K562 (cell line): ENCODE measurements at regions not wholly inside any gene's neighbourhood (a gene's known extent, or its start where the extent isn't known, plus 50 kb on each side); places are given as distances from the start of the nearest gene placed in this dataset.

Experiments
- ARNT ChIP-seq, 2 experiments: fragments of 450-650 bp; IDR thresholded peaks; 2 replicates each; pipeline ENCODE4 v1.6.1; 2016; ENCODE audit warnings: mild to moderate bottlenecking in 1 of 2
- BRD9 ChIP-seq: fragments of 450-650 bp; IDR thresholded peaks from 2 replicates; pipeline ENCODE4 v1.6.1; 2018; ENCODE audit warnings: low read depth; ENCODE audit not compliant: partially characterized antibody
- CHCHD3 ChIP-seq: fragments of 250-450 bp; sonication (Bioruptor Pico); IDR thresholded peaks from 2 replicates; pipeline ENCODE4 v2.1.2; 2022; ENCODE audit warnings: mild to moderate bottlenecking
- DIDO1 ChIP-seq: fragments of 450-650 bp; IDR thresholded peaks from 2 replicates; pipeline ENCODE4 v1.6.1; 2016; ENCODE audit warnings: low read depth, missing biosample characterization, missing genetic modification characterization
- FOSL1 ChIP-seq: fragments of 200-800 bp; sonication (Bioruptor generic); conservative IDR thresholded peaks from 2 replicates; pipeline ENCODE4 v1.6.1; 2016; ENCODE audit warnings: missing genetic modification characterization, missing compliant biosample characterization
- FOXA3 ChIP-seq, 2 experiments: fragments of 450-650 bp in 1 of 2; sonication (generic) in 1 of 2; formaldehyde crosslinking; IDR thresholded peaks in 1 of 2; conservative IDR thresholded peaks in 1 of 2; 2 replicates each; pipeline versions ENCODE4 v1.4.0 to v1.8.0; 2020 to 2022; ENCODE audit warnings: mild to moderate bottlenecking in 2 of 2, missing genetic modification reagents in 1 of 2
- HDAC2 ChIP-seq: fragments of 450-650 bp; IDR thresholded peaks from 2 replicates; pipeline ENCODE4 v1.6.1; 2016; ENCODE audit warnings: mild to moderate bottlenecking
- HDAC6 ChIP-seq: IDR thresholded peaks from 2 replicates; pipeline ENCODE4 v1.6.1; 2012; ENCODE audit warnings: low read depth, mild to moderate bottlenecking, control low read depth, inconsistent platforms, low read length, moderate library complexity
- HOXB6 ChIP-seq: fragments of 250-450 bp; sonication (Bioruptor Pico); IDR thresholded peaks from 2 replicates; pipeline ENCODE4 v1.5.1; 2022; ENCODE audit warnings: mild to moderate bottlenecking, borderline replicate concordance
- LCOR ChIP-seq: sonication (generic); formaldehyde crosslinking; IDR thresholded peaks from 2 replicates; pipeline ENCODE4 v1.8.0; 2022; ENCODE audit warnings: mild to moderate bottlenecking, missing genetic modification reagents
- NCOR1 ChIP-seq: fragments of 450-650 bp; IDR thresholded peaks from 2 replicates; pipeline ENCODE4 v1.6.1; 2016; ENCODE audit warnings: mild to moderate bottlenecking, moderate library complexity
- NELFE ChIP-seq: IDR thresholded peaks from 2 replicates; pipeline ENCODE4 v1.6.1; 2011; ENCODE audit warnings: mild to moderate bottlenecking; ENCODE audit not compliant: insufficient read depth, insufficient read length
- NR1H2 ChIP-seq: sonication (generic); formaldehyde crosslinking; IDR thresholded peaks from 2 replicates; pipeline ENCODE4 v1.4.0; 2020; ENCODE audit warnings: mild to moderate bottlenecking, missing genetic modification reagents
- RCOR1 ChIP-seq, 2 experiments: IDR thresholded peaks; 2 replicates each; pipeline ENCODE4 v1.6.1; 2012; ENCODE audit warnings: low read depth in 2 of 2, low read length in 2 of 2, borderline replicate concordance in 1 of 2, improper control_type of control experiment in 1 of 2
- RUNX1 ChIP-seq: sonication (generic); IDR thresholded peaks from 2 replicates; pipeline ENCODE4 v1.6.1; 2016; ENCODE audit warnings: antibody characterized with exemption, low read depth
- SAFB ChIP-seq: fragments of 200-400 bp; formaldehyde crosslinking; IDR thresholded peaks from 2 replicates; pipeline ENCODE4 v1.6.1; 2017; ENCODE audit warnings: low read depth, low read length, borderline replicate concordance
- TGIF2 ChIP-seq: sonication (generic); formaldehyde crosslinking; IDR thresholded peaks from 2 replicates; pipeline ENCODE4 v1.8.1; 2022; ENCODE audit warnings: mild to moderate bottlenecking, missing genetic modification reagents, moderate library complexity
- ZHX1 ChIP-seq: fragments of 150-350 bp; conservative IDR thresholded peaks from 2 replicates; pipeline ENCODE4 v1.6.1; 2014; ENCODE audit warnings: low read length
- TF ChIP-seq, protein P1 (sequence below): fragments of 250-450 bp; sonication (Bioruptor Pico); IDR thresholded peaks from 2 replicates; pipeline ENCODE4 v1.5.0; 2021; ENCODE audit warnings: mild to moderate bottlenecking, borderline replicate concordance
- TF ChIP-seq, protein P2 (sequence below), 2 experiments: IDR thresholded peaks; 2 replicates each; pipeline ENCODE4 v1.6.1; 2011; ENCODE audit warnings: borderline replicate concordance in 1 of 2, control low read depth in 1 of 2, low read depth in 1 of 2, low read length in 1 of 2, mild to moderate bottlenecking in 1 of 2, mixed read lengths in 1 of 2, moderate library complexity in 1 of 2; ENCODE audit not compliant: insufficient read depth in 1 of 2, insufficient read length in 1 of 2, poor library complexity in 1 of 2, severe bottlenecking in 1 of 2; ENCODE audit errors: extremely low read depth in 1 of 2
- TF ChIP-seq, protein P3 (sequence below): fragments of 250-450 bp; sonication (Bioruptor Pico); IDR thresholded peaks from 2 replicates; pipeline ENCODE4 v1.9.0; 2021; ENCODE audit warnings: mild to moderate bottlenecking

- TF ChIP-seq, protein P1, sequence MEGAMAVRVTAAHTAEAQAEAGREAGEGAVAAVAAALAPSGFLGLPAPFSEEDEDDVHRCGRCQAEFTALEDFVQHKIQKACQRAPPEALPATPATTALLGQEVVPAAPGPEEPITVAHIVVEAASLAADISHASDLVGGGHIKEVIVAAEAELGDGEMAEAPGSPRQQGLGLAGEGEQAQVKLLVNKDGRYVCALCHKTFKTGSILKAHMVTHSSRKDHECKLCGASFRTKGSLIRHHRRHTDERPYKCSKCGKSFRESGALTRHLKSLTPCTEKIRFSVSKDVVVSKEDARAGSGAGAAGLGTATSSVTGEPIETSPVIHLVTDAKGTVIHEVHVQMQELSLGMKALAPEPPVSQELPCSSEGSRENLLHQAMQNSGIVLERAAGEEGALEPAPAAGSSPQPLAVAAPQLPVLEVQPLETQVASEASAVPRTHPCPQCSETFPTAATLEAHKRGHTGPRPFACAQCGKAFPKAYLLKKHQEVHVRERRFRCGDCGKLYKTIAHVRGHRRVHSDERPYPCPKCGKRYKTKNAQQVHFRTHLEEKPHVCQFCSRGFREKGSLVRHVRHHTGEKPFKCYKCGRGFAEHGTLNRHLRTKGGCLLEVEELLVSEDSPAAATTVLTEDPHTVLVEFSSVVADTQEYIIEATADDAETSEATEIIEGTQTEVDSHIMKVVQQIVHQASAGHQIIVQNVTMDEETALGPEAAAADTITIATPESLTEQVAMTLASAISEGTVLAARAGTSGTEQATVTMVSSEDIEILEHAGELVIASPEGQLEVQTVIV (CRISPR knock-in tag) = no peak
- no peak for TF ChIP-seq ZHX1
- no peak for TF ChIP-seq HDAC6
- peak; percentile 11; the same call in 1 of the 2 replicates for TF ChIP-seq HDAC2
- 0 out of 2 replicates have a peak, but pooled peaks have one; percentile 61 for TF ChIP-seq CHCHD3 (CRISPR knock-in tag)
- no peak for TF ChIP-seq NR1H2 (CRISPR knock-in tag)
- TF ChIP-seq, protein P2, sequence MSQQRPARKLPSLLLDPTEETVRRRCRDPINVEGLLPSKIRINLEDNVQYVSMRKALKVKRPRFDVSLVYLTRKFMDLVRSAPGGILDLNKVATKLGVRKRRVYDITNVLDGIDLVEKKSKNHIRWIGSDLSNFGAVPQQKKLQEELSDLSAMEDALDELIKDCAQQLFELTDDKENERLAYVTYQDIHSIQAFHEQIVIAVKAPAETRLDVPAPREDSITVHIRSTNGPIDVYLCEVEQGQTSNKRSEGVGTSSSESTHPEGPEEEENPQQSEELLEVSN (IDR thresholded peaks at IDR 0.05; ENCODE audit: borderline replicate concordance in 1 of 2, extremely low read depth in 1 of 2, insufficient read depth in 1 of 2, insufficient read length in 1 of 2, low read depth in 1 of 2, low read length in 1 of 2, poor library complexity in 1 of 2, severe bottlenecking in 1 of 2) = no peak
- no peak for TF ChIP-seq SAFB
- TF ChIP-seq HOXB6 (CRISPR knock-in tag) = no peak
- TF ChIP-seq FOSL1 (tag) = peak; percentile 89
- TF ChIP-seq, protein P3, sequence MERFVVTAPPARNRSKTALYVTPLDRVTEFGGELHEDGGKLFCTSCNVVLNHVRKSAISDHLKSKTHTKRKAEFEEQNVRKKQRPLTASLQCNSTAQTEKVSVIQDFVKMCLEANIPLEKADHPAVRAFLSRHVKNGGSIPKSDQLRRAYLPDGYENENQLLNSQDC (CRISPR knock-in tag) = no peak
- TF ChIP-seq TGIF2 (CRISPR knock-in tag) = no peak
- 0 out of 4 replicates have a peak, but pooled peaks of 1 of the 2 experiments have one; percentile 14 for TF ChIP-seq ARNT (IDR thresholded peaks at IDR 0.05)
- no peak for TF ChIP-seq BRD9
- TF ChIP-seq NELFE = no peak
- peak in 1 of 2 experiments; percentile 49; a peak in 1 of 4 replicates for TF ChIP-seq RCOR1 (IDR thresholded peaks at IDR 0.05; ENCODE audit: borderline replicate concordance in 1 of 2, low read depth in 2 of 2, low read length in 2 of 2)
- no peak for TF ChIP-seq DIDO1 (tag)
- TF ChIP-seq NCOR1 = peak; percentile 87
- TF ChIP-seq LCOR (CRISPR knock-in tag) = peak; percentile 16; the same call in 1 of the 2 replicates
- no peak for TF ChIP-seq FOXA3 (CRISPR knock-in tag; conservative IDR thresholded peaks at IDR 0.05 in 1 of 2, IDR thresholded peaks at IDR 0.05 in 1 of 2)
- no peak for TF ChIP-seq RUNX1
These were observed 207.4 kb upstream of the HES1 start (continued) for GRCh38 chr3:193928354-193929209.
